SK-N-MC (cell line): ENCODE measurements at regions not wholly inside any gene's neighbourhood (a gene's known extent, or its start where the extent isn't known, plus 50 kb on each side); places are given as distances from the start of the nearest gene placed in this dataset.

ENCODE experiments used
- EZH2 ChIP-seq: fragments of 200-600 bp; sonication (generic); IDR thresholded peaks from one replicate; pipeline ENCODE4 v1.6.1; 2017; ENCODE audit warnings: antibody characterized with exemption
- POLR2AphosphoS5 ChIP-seq: IDR thresholded peaks from 2 replicates; pipeline ENCODE4 v1.6.1; 2012; ENCODE audit warnings: mild to moderate bottlenecking, low read depth, low read length, borderline replicate concordance

DNA sequence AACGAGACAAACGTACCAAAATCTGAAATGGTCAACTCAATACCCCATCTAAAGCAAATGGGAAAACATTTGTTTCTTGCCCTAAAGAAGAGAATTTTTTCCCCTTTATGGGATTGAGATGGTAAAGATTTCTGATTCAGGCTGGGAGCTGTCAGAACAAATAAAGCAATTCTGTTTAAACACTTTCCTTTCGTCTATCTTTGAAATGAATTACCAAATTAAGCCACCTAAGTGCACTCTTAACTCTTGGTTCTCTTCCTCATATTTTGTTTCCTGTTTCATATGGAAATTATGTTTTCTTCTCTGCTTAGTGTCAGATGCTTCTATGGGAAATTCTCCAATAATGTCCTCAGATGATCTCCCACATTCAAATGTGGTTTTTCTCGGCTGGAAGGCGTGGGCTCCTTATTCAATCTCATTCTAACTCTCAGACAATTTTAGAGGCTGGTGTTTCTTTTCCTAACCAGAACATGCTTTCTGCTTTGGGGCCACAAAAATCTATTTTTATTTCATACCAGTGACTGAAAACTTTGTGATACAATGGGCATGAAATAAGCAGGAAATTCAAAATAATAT is 50.3 kb upstream of the HPF1 start:
- TF ChIP-seq POLR2AphosphoS5, result no peak
- no peak for TF ChIP-seq EZH2
